ENCODE measurements at regions not wholly inside any gene's neighbourhood (a gene's known extent, or its start where the extent isn't known, plus 50 kb on each side); places are given as distances from the start of the nearest gene placed in this dataset.

GRCh38 chr2:157959249-157959648, 83.1 kb upstream of the ACVR1 start:
- H3K27me3 Mint-ChIP-seq (ENCODE audit: unreplicated experiment) = no peaks in the 10 kb centered on the region
- TF ChIP-seq CTCF (IDR thresholded peaks at IDR 0.05; ENCODE audit: unreplicated experiment) = no peak
- H3K4me3 Mint-ChIP-seq (ENCODE audit: low read depth, unreplicated experiment) = no peak overlapping the region
- CTCF ChIA-PET = no interaction called here
- H3K27ac Mint-ChIP-seq (ENCODE audit: unreplicated experiment) = no peak overlapping the region
- H3K4me1 Mint-ChIP-seq (ENCODE audit: low read depth, unreplicated experiment) = no peaks in the 10 kb centered on the region
- intact Hi-C loops (cut with micrococcal nuclease; ENCODE audit: unreplicated experiment) = no loop called here
- no TSS peak for BruUV-seq (replicated peaks)
- no peaks in the 10 kb centered on the region for H3K36me3 Mint-ChIP-seq (ENCODE audit: insufficient read depth, unreplicated experiment)
- DNase-seq = no peak
- peaks cover 11% of the 10 kb centered on the region for H3K9me3 Mint-ChIP-seq (ENCODE audit: low read depth, unreplicated experiment)

- H3K36me3 Mint-ChIP-seq (ENCODE audit: insufficient read depth, unreplicated experiment) = no peaks in the 10 kb centered on the region
- BruUV-seq (replicated peaks) = no TSS peak
- H3K4me1 Mint-ChIP-seq (ENCODE audit: low read depth, unreplicated experiment) = no peaks in the 10 kb centered on the region
- no peak for DNase-seq
- peaks cover 11% of the 10 kb centered on the region for H3K9me3 Mint-ChIP-seq (ENCODE audit: low read depth, unreplicated experiment)
- intact Hi-C loops (cut with micrococcal nuclease; ENCODE audit: unreplicated experiment) = no loop called here
- no peaks in the 10 kb centered on the region for H3K27me3 Mint-ChIP-seq (ENCODE audit: unreplicated experiment)
- H3K27ac Mint-ChIP-seq (ENCODE audit: unreplicated experiment) = no peak overlapping the region
- H3K4me3 Mint-ChIP-seq (ENCODE audit: low read depth, unreplicated experiment) = no peak overlapping the region
- no peak for TF ChIP-seq CTCF (IDR thresholded peaks at IDR 0.05; ENCODE audit: unreplicated experiment)
- CTCF ChIA-PET = no interaction called here
Measured at GRCh38 chr2:157957596-157957995, 81.5 kb upstream of the ACVR1 start.

GRCh38 chr2:157952558-157952957, 76.4 kb upstream of the ACVR1 start:
- no peaks in the 10 kb centered on the region for H3K36me3 Mint-ChIP-seq (ENCODE audit: insufficient read depth, unreplicated experiment)
- H3K4me1 Mint-ChIP-seq (ENCODE audit: low read depth, unreplicated experiment) = peaks cover 23% of the 10 kb centered on the region
- no peak overlapping the region for H3K4me3 Mint-ChIP-seq (ENCODE audit: low read depth, unreplicated experiment)
- no peak for DNase-seq
- CTCF ChIA-PET = no interaction called here
- intact Hi-C loops (cut with micrococcal nuclease; ENCODE audit: unreplicated experiment) = loop anchor here (5.0 kb wide), 1 partner anchor 40 kb away; no protein-coding TSS in a partner anchor
- H3K27ac Mint-ChIP-seq (ENCODE audit: unreplicated experiment) = no peak overlapping the region
- no peaks in the 10 kb centered on the region for H3K27me3 Mint-ChIP-seq (ENCODE audit: unreplicated experiment)
- no TSS peak for BruUV-seq (replicated peaks)
- no peak for TF ChIP-seq CTCF (IDR thresholded peaks at IDR 0.05; ENCODE audit: unreplicated experiment)
- H3K9me3 Mint-ChIP-seq (ENCODE audit: low read depth, unreplicated experiment) = peaks cover 4% of the 10 kb centered on the region

- no peak for TF ChIP-seq CTCF (IDR thresholded peaks at IDR 0.05; ENCODE audit: unreplicated experiment)
- DNase-seq = no peak
- no peaks in the 10 kb centered on the region for H3K36me3 Mint-ChIP-seq (ENCODE audit: insufficient read depth, unreplicated experiment)
- CTCF ChIA-PET = no interaction called here
- intact Hi-C loops (cut with micrococcal nuclease; ENCODE audit: unreplicated experiment) = no loop called here
- H3K4me3 Mint-ChIP-seq (ENCODE audit: low read depth, unreplicated experiment) = no peak overlapping the region
- H3K9me3 Mint-ChIP-seq (ENCODE audit: low read depth, unreplicated experiment) = no peaks in the 10 kb centered on the region
- H3K27me3 Mint-ChIP-seq (ENCODE audit: unreplicated experiment) = no peaks in the 10 kb centered on the region
- H3K4me1 Mint-ChIP-seq (ENCODE audit: low read depth, unreplicated experiment) = peaks cover 23% of the 10 kb centered on the region
- no TSS peak for BruUV-seq (replicated peaks)
- H3K27ac Mint-ChIP-seq (ENCODE audit: unreplicated experiment) = no peak overlapping the region
Measured at GRCh38 chr2:157948856-157949255, 72.7 kb upstream of the ACVR1 start.
